HepG2 (cell line): ENCODE measurements at regions not wholly inside any gene's neighbourhood (a gene's known extent, or its start where the extent isn't known, plus 50 kb on each side); places are given as distances from the start of the nearest gene placed in this dataset.

Source experiments
- ATAC-seq: fragments of 200-7000 bp; cut with Tn5 transposase; 3 replicates; pipeline ENCODE4 v1.9.1; 2020; ENCODE audit warnings: mild to moderate bottlenecking, moderate library complexity
- BruUV-seq: library from RNA; stranded (reverse); fragments of 400-500 nt; replicated peaks from 2 replicates; lab custom pipeline; 2021; lab: Mats Ljungman, UMichigan
- CTCF ChIA-PET: fragments of 300-600 bp; formaldehyde crosslinking; extraction: SDS; loops from one replicate; lab custom pipeline; 2021; ENCODE audit warnings: low total read pairs, inconsistent platforms, low intra/inter-chr PET ratio; lab: Yijun Ruan, JAX
- POLR2A ChIA-PET: fragments of 350-600 bp; sonication (Branson Sonifier 250); formaldehyde crosslinking; loops from one replicate; lab custom pipeline; 2020; ENCODE audit warnings: antibody characterized with exemption, inconsistent platforms; lab: Yijun Ruan, JAX
- DNase-seq: peaks from one replicate; pipeline ENCODE4 v3.0.0-alpha.2; 2015; ENCODE audit warnings: low spot score
- FAIRE-seq: peaks from 3 replicates; lab custom pipeline; 2011; peaks lifted over from hg19 to GRCh38; lab: Jason Lieb, UNC
- H2AFZ ChIP-seq: one replicate; pipeline ENCODE4 v1.6.1; 2011; ENCODE audit warnings: low read length, inconsistent platforms
- H3K27ac ChIP-seq: fragments of 300-600 bp; 3 replicates; pipeline ENCODE4 v1.8.0; 2011; ENCODE audit warnings: mixed run types, mild to moderate bottlenecking, mixed read lengths, low read length, inconsistent platforms; ENCODE audit not compliant: insufficient read depth; ENCODE audit errors: extremely low read length
- H3K27me3 ChIP-seq, 2 experiments: fragments of 200-600 bp in 1 of 2; 2 replicates in 1 of 2; 3 replicates in 1 of 2; pipeline versions ENCODE4 v1.6.0 to v1.8.0; 2011; ENCODE audit warnings: low read length in 2 of 2, mild to moderate bottlenecking in 2 of 2, moderate library complexity in 2 of 2, inconsistent platforms in 1 of 2; ENCODE audit not compliant: insufficient read depth in 2 of 2, control insufficient read depth in 1 of 2
- H3K36me3 ChIP-seq, 2 experiments: fragments of 200-600 bp in 1 of 2; replicated peaks in 1 of 2; 2 replicates in 1 of 2; 3 replicates in 1 of 2; pipeline versions ENCODE4 v1.5.1 to v1.8.0; 2011; ENCODE audit warnings: low read length in 2 of 2, inconsistent platforms in 1 of 2; ENCODE audit not compliant: insufficient read depth in 2 of 2, control insufficient read depth in 1 of 2
- H3K4me1 ChIP-seq: 2 replicates; pipeline ENCODE4 v1.5.1; 2012; ENCODE audit warnings: low read length, inconsistent platforms; ENCODE audit not compliant: insufficient read depth
- H3K4me2 ChIP-seq: 2 replicates; pipeline ENCODE4 v1.6.0; 2011; ENCODE audit warnings: low read depth, low read length, inconsistent platforms
- H3K4me3 ChIP-seq, 3 experiments: fragments of 200-600 bp in 1 of 3; sonication (generic), shearing (Covaris generic) in 1 of 3; replicated peaks in 1 of 3; 2 replicates each; pipeline ENCODE4 v1.5.1; 2011 to 2016; ENCODE audit warnings: low read length in 3 of 3, inconsistent platforms in 2 of 3, low read depth in 2 of 3, mild to moderate bottlenecking in 2 of 3, control low read depth in 1 of 3, mixed read lengths in 1 of 3; ENCODE audit not compliant: insufficient read depth in 1 of 3
- H3K79me2 ChIP-seq: one replicate; pipeline ENCODE4 v1.6.1; 2011; ENCODE audit warnings: low read length, inconsistent platforms; ENCODE audit not compliant: insufficient read depth
- H3K9ac ChIP-seq: 2 replicates; pipeline ENCODE4 v1.6.0; 2011; ENCODE audit warnings: mild to moderate bottlenecking, low read depth, low read length, inconsistent platforms; ENCODE audit not compliant: insufficient read depth
- H3K9me3 ChIP-seq: 2 replicates; pipeline ENCODE4 v1.5.1; 2012; ENCODE audit warnings: mild to moderate bottlenecking, low read length
- H4K20me1 ChIP-seq: 2 replicates; pipeline ENCODE4 v1.6.0; 2011; ENCODE audit warnings: inconsistent platforms, mild to moderate bottlenecking, low read length, moderate library complexity; ENCODE audit not compliant: insufficient read depth
- ASH2L ChIP-seq: fragments of 300-600, 200-600 bp; sonication (generic); IDR thresholded peaks from 2 replicates; pipeline ENCODE4 v1.7.0; 2017; ENCODE audit warnings: low read depth, mild to moderate bottlenecking, moderate library complexity, mixed read lengths, low read length; ENCODE audit not compliant: insufficient read length
- CC2D1A ChIP-seq: sonication (generic); formaldehyde crosslinking; IDR thresholded peaks from 2 replicates; pipeline ENCODE4 v1.8.1; 2023; ENCODE audit warnings: mild to moderate bottlenecking, missing genetic modification reagents
- DR1 ChIP-seq: sonication (generic); formaldehyde crosslinking; IDR thresholded peaks from 2 replicates; pipeline ENCODE4 v1.8.0; 2021; ENCODE audit warnings: mild to moderate bottlenecking, missing genetic modification reagents, inconsistent platforms
- ELK4 ChIP-seq: sonication (generic); formaldehyde crosslinking; IDR thresholded peaks from 2 replicates; pipeline ENCODE4 v1.9.0; 2021; ENCODE audit warnings: missing genetic modification reagents, borderline replicate concordance
- FOXA1 ChIP-seq, 2 experiments: fragments of 450-650 bp in 1 of 2; sonication (generic) in 1 of 2; formaldehyde crosslinking in 1 of 2; IDR thresholded peaks; 2 replicates each; pipeline versions ENCODE4 v1.4.0 to v1.6.1; 2016 to 2020; ENCODE audit warnings: missing genetic modification reagents in 1 of 2
- GATAD1 ChIP-seq: IDR thresholded peaks from 2 replicates; pipeline ENCODE4 v1.6.1; 2016; ENCODE audit warnings: missing genetic modification reagents, missing compliant biosample characterization
- KDM5A ChIP-seq: fragments of 200-600 bp; sonication (generic); IDR thresholded peaks from 2 replicates; pipeline ENCODE4 v1.7.0; 2018; ENCODE audit warnings: antibody characterized with exemption, mild to moderate bottlenecking, low read length, borderline replicate concordance
- MED8 ChIP-seq: sonication (generic); formaldehyde crosslinking; IDR thresholded peaks from 2 replicates; pipeline ENCODE4 v1.8.1; 2023; ENCODE audit warnings: mild to moderate bottlenecking, missing genetic modification reagents; ENCODE audit not compliant: insufficient replicate concordance
- MLLT10 ChIP-seq: sonication (generic); formaldehyde crosslinking; IDR thresholded peaks from 2 replicates; pipeline ENCODE4 v1.4.0; 2020; ENCODE audit warnings: missing genetic modification reagents
- NFIB ChIP-seq: sonication (generic); formaldehyde crosslinking; IDR thresholded peaks from 2 replicates; pipeline ENCODE4 v1.9.0; 2021; ENCODE audit warnings: missing genetic modification reagents, mild to moderate bottlenecking, borderline replicate concordance
- RXRA ChIP-seq: sonication (generic); formaldehyde crosslinking; IDR thresholded peaks from 2 replicates; pipeline ENCODE4 v1.5.1; 2020; ENCODE audit warnings: missing genetic modification reagents
- SAP130 ChIP-seq: IDR thresholded peaks from 2 replicates; pipeline ENCODE4 v1.6.1; 2016; ENCODE audit warnings: low read depth
- SNAPC2 ChIP-seq: sonication (generic); formaldehyde crosslinking; IDR thresholded peaks from 2 replicates; pipeline ENCODE4 v1.8.1; 2022; ENCODE audit warnings: mild to moderate bottlenecking, missing genetic modification reagents
- STAG1 ChIP-seq: sonication (generic); formaldehyde crosslinking; IDR thresholded peaks from 2 replicates; pipeline ENCODE4 v1.4.0; 2020; ENCODE audit warnings: missing genetic modification reagents
- TMF1 ChIP-seq: sonication (generic); formaldehyde crosslinking; IDR thresholded peaks from 2 replicates; pipeline ENCODE4 v1.8.1; 2022; ENCODE audit warnings: low read depth, missing genetic modification reagents
- ZNF274 ChIP-seq: sonication (generic); formaldehyde crosslinking; IDR thresholded peaks from 2 replicates; pipeline ENCODE4 v1.5.1; 2020; ENCODE audit warnings: mild to moderate bottlenecking, missing genetic modification reagents
- ZNF33A ChIP-seq: sonication (generic); formaldehyde crosslinking; IDR thresholded peaks from 2 replicates; pipeline ENCODE4 v1.5.1; 2020; ENCODE audit warnings: missing genetic modification reagents, mild to moderate bottlenecking, moderate library complexity, borderline replicate concordance
- ZNF510 ChIP-seq: sonication (generic); formaldehyde crosslinking; IDR thresholded peaks from 2 replicates; pipeline ENCODE4 v1.4.0; 2020; ENCODE audit warnings: low read depth, mild to moderate bottlenecking, missing genetic modification reagents
- ZSCAN22 ChIP-seq: sonication (generic); formaldehyde crosslinking; IDR thresholded peaks from 2 replicates; pipeline ENCODE4 v1.4.0; 2020; ENCODE audit warnings: mild to moderate bottlenecking, missing genetic modification reagents
- WGBS: methylation state at CpG from one replicate; pipeline ENCODE4 v1.1.6; 2017; ENCODE audit warnings: low lambda C conversion rate; 5-methylcytosine and 5-hydroxymethylcytosine counted together
- in situ Hi-C: cut with HindIII; loops from 2 replicates; pipeline ENCODE4 v1.10.0; 2017; ENCODE audit warnings: low pct_unique_long_range_greater_than_20kb; ENCODE audit not compliant: extremely low pct_ligation_motif_present
- intact Hi-C: fragments of 100-400 bp; cut with micrococcal nuclease; formaldehyde crosslinking; loops from one replicate; pipeline ENCODE4 v1.10.0; 2022; ENCODE audit not compliant: unreplicated experiment
- TF ChIP-seq, protein P1 (sequence below): sonication (generic); formaldehyde crosslinking; IDR thresholded peaks from 2 replicates; pipeline ENCODE4 v1.4.0; 2020; ENCODE audit warnings: mild to moderate bottlenecking, missing genetic modification reagents, borderline replicate concordance

DNA sequence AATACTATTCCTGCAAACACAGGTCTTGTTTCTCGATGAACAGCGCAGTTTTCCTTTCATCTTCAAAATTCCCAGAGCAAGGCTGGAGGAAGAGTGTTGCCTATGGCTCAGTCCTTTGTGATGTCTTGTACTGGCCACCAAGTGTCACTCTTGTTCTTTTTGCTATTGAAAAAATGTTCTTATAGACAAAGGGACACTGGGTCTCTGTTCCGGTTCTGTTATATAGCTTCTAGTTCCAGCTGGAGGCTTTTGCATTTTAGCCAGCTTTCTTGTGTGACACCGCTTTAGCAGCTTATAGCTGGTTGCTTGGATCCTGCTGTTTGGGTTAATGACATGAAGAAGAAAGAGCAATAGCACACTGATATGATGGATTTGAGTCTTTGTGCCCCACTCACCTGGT is 343.7 kb upstream of the KCNN2 start (continued):
- TF ChIP-seq STAG1 = peak; percentile 52
- no peak for TF ChIP-seq RXRA

DNA sequence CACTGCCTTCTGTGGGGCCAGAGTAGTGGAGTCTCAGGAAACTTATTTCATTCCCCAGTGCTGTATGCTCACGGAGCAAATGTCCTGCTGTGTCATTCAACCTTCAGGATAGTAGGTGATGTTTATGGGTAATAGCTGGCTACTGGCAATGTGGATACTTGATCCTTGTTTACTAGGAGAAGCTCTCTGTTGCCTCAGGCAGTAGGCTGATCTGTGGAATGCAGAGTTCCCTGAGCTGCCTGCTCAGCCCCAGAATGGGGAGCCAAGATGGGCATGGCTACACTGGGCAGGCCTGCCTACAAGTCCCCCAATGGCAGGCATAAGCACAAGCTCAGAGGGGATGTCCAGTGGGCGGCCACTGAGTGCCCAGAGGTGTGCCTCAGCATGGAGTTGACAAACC is 323.1 kb upstream of the KCNN2 start:
- intact Hi-C loops (no loop called here), in situ Hi-C loops (no loop called here)
- no TSS peak for BruUV-seq
- ATAC-seq (no peak), FAIRE-seq (no peak), DNase-seq (no peak)
- ChIA-PET CTCF (no interaction called here), POLR2A (no interaction called here)
- H3K4me1 ChIP-seq = no peaks in the 10 kb centered on the region
- no peak overlapping the region for H3K4me3 ChIP-seq
- H3K36me3 ChIP-seq = no peaks in the 10 kb centered on the region
- no peak overlapping the region for H3K4me2 ChIP-seq
- 13% methylated on average over 1 of the region's 2 CpGs for WGBS
- no peaks in the 10 kb centered on the region for H3K79me2 ChIP-seq
- peaks cover 10% of the 10 kb centered on the region for H3K9me3 ChIP-seq
- no peak overlapping the region for H2AFZ ChIP-seq
- TF ChIP-seq ZNF274 (CRISPR knock-in tag) (no peak), NFIB (CRISPR knock-in tag) (no peak), ZNF510 (CRISPR knock-in tag) (no peak), ZSCAN22 (CRISPR knock-in tag) (no peak), CC2D1A (CRISPR knock-in tag) (no peak), FOXA1 (IDR thresholded peaks at IDR 0.05) (no peak), FOXA1 (CRISPR knock-in tag; IDR thresholded peaks at IDR 0.05) (no peak), ASH2L (no peak), SNAPC2 (CRISPR knock-in tag) (no peak), MLLT10 (CRISPR knock-in tag) (no peak), SAP130 (no peak), MED8 (CRISPR knock-in tag) (no peak), DR1 (CRISPR knock-in tag) (no peak), ZNF33A (CRISPR knock-in tag) (no peak), TMF1 (CRISPR knock-in tag) (no peak), ELK4 (CRISPR knock-in tag) (no peak), GATAD1 (CRISPR knock-in tag) (no peak), KDM5A (no peak)
- TF ChIP-seq, protein P1, sequence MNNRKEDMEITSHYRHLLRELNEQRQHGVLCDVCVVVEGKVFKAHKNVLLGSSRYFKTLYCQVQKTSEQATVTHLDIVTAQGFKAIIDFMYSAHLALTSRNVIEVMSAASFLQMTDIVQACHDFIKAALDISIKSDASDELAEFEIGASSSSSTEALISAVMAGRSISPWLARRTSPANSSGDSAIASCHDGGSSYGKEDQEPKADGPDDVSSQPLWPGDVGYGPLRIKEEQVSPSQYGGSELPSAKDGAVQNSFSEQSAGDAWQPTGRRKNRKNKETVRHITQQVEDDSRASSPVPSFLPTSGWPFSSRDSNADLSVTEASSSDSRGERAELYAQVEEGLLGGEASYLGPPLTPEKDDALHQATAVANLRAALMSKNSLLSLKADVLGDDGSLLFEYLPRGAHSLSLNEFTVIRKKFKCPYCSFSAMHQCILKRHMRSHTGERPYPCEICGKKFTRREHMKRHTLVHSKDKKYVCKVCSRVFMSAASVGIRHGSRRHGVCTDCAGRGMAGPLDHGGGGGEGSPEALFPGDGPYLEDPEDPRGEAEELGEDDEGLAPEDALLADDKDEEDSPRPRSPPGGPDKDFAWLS (CRISPR knock-in tag) = no peak
- H3K27me3 ChIP-seq = no peaks in the 10 kb centered on the region
- no peak overlapping the region for H3K27ac ChIP-seq
- no peaks in the 10 kb centered on the region for H4K20me1 ChIP-seq
- no peak overlapping the region for H3K9ac ChIP-seq
